Endodermal cell (in vitro differentiated cells): ENCODE measurements at regions not wholly inside any gene's neighbourhood (a gene's known extent, or its start where the extent isn't known, plus 50 kb on each side); places are given as distances from the start of the nearest gene placed in this dataset.

Source experiments
- DNase-seq: peaks from one replicate; pipeline ENCODE4 v3.0.0-alpha.2; 2017
- H3K27ac ChIP-seq: 2 replicates; pipeline ENCODE4 v1.5.1; 2013; ENCODE audit warnings: mild to moderate bottlenecking, low read depth, low read length, moderate library complexity
- H3K27me3 ChIP-seq: 2 replicates; pipeline ENCODE4 v1.6.1; 2013; ENCODE audit warnings: mild to moderate bottlenecking, low read length, moderate library complexity; ENCODE audit not compliant: insufficient read depth, control insufficient read depth, poor library complexity, severe bottlenecking
- H3K36me3 ChIP-seq: 2 replicates; pipeline ENCODE4 v1.7.0; 2013; ENCODE audit warnings: mild to moderate bottlenecking, low read length, moderate library complexity; ENCODE audit not compliant: control insufficient read depth, insufficient read depth
- H3K4me1 ChIP-seq: one replicate; pipeline ENCODE4 v1.7.0; 2013; ENCODE audit warnings: low read length; ENCODE audit not compliant: control insufficient read depth, insufficient read depth
- H3K4me3 ChIP-seq: 2 replicates; pipeline ENCODE4 v1.5.1; 2013; ENCODE audit warnings: mild to moderate bottlenecking, low read length, moderate library complexity
- H3K9ac ChIP-seq: 2 replicates; pipeline ENCODE4 v1.6.1; 2013; ENCODE audit warnings: mild to moderate bottlenecking, low read length, moderate library complexity; ENCODE audit not compliant: poor library complexity, severe bottlenecking; ENCODE audit errors: extremely low read depth
- H3K9me3 ChIP-seq: 2 replicates; pipeline ENCODE4 v1.6.1; 2013; ENCODE audit warnings: mild to moderate bottlenecking, low read length, moderate library complexity; ENCODE audit not compliant: control insufficient read depth
- H3K27ac Mint-ChIP-seq: 2 replicates; pipeline ENCODE4 v1.8.0; 2020; ENCODE audit warnings: mixed read lengths
- H3K27me3 Mint-ChIP-seq: 2 replicates; pipeline ENCODE4 v1.8.0; 2021; ENCODE audit warnings: mild to moderate bottlenecking, mixed read lengths; ENCODE audit not compliant: insufficient read depth
- H3K36me3 Mint-ChIP-seq: 2 replicates; pipeline ENCODE4 v1.8.0; 2020; ENCODE audit warnings: low read depth, mixed read lengths
- H3K4me1 Mint-ChIP-seq: 2 replicates; pipeline ENCODE4 v1.8.0; 2020; ENCODE audit warnings: mixed read lengths
- H3K4me3 Mint-ChIP-seq: 2 replicates; pipeline ENCODE4 v1.8.0; 2020; ENCODE audit warnings: mild to moderate bottlenecking, moderate library complexity, mixed read lengths
- H3K9me3 Mint-ChIP-seq: 2 replicates; pipeline ENCODE4 v1.8.0; 2020; ENCODE audit warnings: mild to moderate bottlenecking, mixed read lengths
- CTCF ChIP-seq: fragments of 200-600 bp; sonication (generic); conservative IDR thresholded peaks from 2 replicates; pipeline ENCODE4 v1.5.0; 2021; ENCODE audit warnings: antibody characterized with exemption, mild to moderate bottlenecking
- WGBS, 2 experiments: methylation state at CpG; one replicate each; pipeline versions ENCODE4 v1.1.5 to v1.1.7; 2013; ENCODE audit warnings: missing lambda C conversion rate in 2 of 2, mixed read lengths in 1 of 2; ENCODE audit not compliant: insufficient coverage in 1 of 2, insufficient read length in 1 of 2; 5-methylcytosine and 5-hydroxymethylcytosine counted together

GRCh38 chr14:22185789-22186188 is 403.2 kb downstream of the DAD1 start:
- Histone ChIP-seq H3K9ac (no peak overlapping the region), H3K36me3 (no peaks in the 10 kb centered on the region), H3K4me3 (no peak overlapping the region), H3K9me3 (no peaks in the 10 kb centered on the region), H3K27ac (no peak overlapping the region), H3K27me3 (no peaks in the 10 kb centered on the region), H3K4me1 (no peaks in the 10 kb centered on the region)
- no peak for TF ChIP-seq CTCF
- Mint-ChIP-seq H3K9me3 (no peaks in the 10 kb centered on the region), H3K27me3 (no peaks in the 10 kb centered on the region), H3K27ac (no peak overlapping the region), H3K4me1 (no peaks in the 10 kb centered on the region), H3K4me3 (no peak overlapping the region), H3K36me3 (no peaks in the 10 kb centered on the region)
- WGBS, 2 experiments, result 77 to 91% methylated on average over 2 to 3 of the region's 3 CpGs
- no peak for DNase-seq

- H3K9me3 ChIP-seq, result no peaks in the 10 kb centered on the region
- no peak overlapping the region for H3K4me3 ChIP-seq
- no peaks in the 10 kb centered on the region for H3K4me1 ChIP-seq
- no peak overlapping the region for H3K4me3 Mint-ChIP-seq
- H3K4me1 Mint-ChIP-seq, result peaks cover 3% of the 10 kb centered on the region
- no peaks in the 10 kb centered on the region for H3K27me3 ChIP-seq
- H3K27ac Mint-ChIP-seq, result no peak overlapping the region
- no peaks in the 10 kb centered on the region for H3K27me3 Mint-ChIP-seq
- no peaks in the 10 kb centered on the region for H3K36me3 ChIP-seq
- H3K9ac ChIP-seq, result no peak overlapping the region
- TF ChIP-seq CTCF, result peak; percentile 29
- no peaks in the 10 kb centered on the region for H3K36me3 Mint-ChIP-seq
- H3K27ac ChIP-seq, result no peak overlapping the region
- no peak for DNase-seq
- H3K9me3 Mint-ChIP-seq, result no peaks in the 10 kb centered on the region
- 44 to 80% methylated on average over 1 of the region's 1 CpG for WGBS, 2 experiments
These were observed 403.8 kb downstream of the DAD1 start for GRCh38 chr14:22185191-22185590.

GRCh38 chr14:22184830-22185168 is 404.2 kb downstream of the DAD1 start:
- H3K9ac ChIP-seq, result no peak overlapping the region

More at GRCh38 chr14:22184830-22185168, 404.2 kb downstream of the DAD1 start:
- no peak for DNase-seq
- no peaks in the 10 kb centered on the region for H3K36me3 Mint-ChIP-seq
- no peaks in the 10 kb centered on the region for H3K9me3 ChIP-seq
- H3K27ac Mint-ChIP-seq, result no peak overlapping the region
- no peak overlapping the region for H3K27ac ChIP-seq
- no peaks in the 10 kb centered on the region for H3K27me3 ChIP-seq
- peaks cover 6% of the 10 kb centered on the region for H3K4me1 Mint-ChIP-seq
- TF ChIP-seq CTCF, result no peak
- H3K4me3 ChIP-seq, result no peak overlapping the region
- H3K36me3 ChIP-seq, result no peaks in the 10 kb centered on the region
- H3K4me3 Mint-ChIP-seq, result no peak overlapping the region
- H3K9me3 Mint-ChIP-seq, result no peaks in the 10 kb centered on the region
- no peaks in the 10 kb centered on the region for H3K27me3 Mint-ChIP-seq
- no peaks in the 10 kb centered on the region for H3K4me1 ChIP-seq
